ENCODE measurements at regions not wholly inside any gene's neighbourhood (a gene's known extent, or its start where the extent isn't known, plus 50 kb on each side); places are given as distances from the start of the nearest gene placed in this dataset.
"Not testable (repeated sequence)": the region's sequence is repeated elsewhere in the genome, so short reads cannot be mapped to it uniquely, and the experiment has no call there.

- no peaks in the 10 kb centered on the region for H3K36me3 Mint-ChIP-seq (ENCODE audit: insufficient read depth, unreplicated experiment)
- DNase-seq, result no peak
- TF ChIP-seq CTCF (IDR thresholded peaks at IDR 0.05; ENCODE audit: unreplicated experiment), result no peak
- H3K27ac Mint-ChIP-seq (ENCODE audit: unreplicated experiment), result no peak overlapping the region
- H3K4me3 Mint-ChIP-seq (ENCODE audit: low read depth, unreplicated experiment), result no peak overlapping the region
- no peaks in the 10 kb centered on the region for H3K4me1 Mint-ChIP-seq (ENCODE audit: low read depth, unreplicated experiment)
- intact Hi-C loops (cut with micrococcal nuclease; ENCODE audit: unreplicated experiment), result no loop called here
- CTCF ChIA-PET, result no interaction called here
- no TSS peak for BruUV-seq (replicated peaks)
- H3K27me3 Mint-ChIP-seq (ENCODE audit: unreplicated experiment), result peaks cover 18% of the 10 kb centered on the region
- peaks cover 8% of the 10 kb centered on the region for H3K9me3 Mint-ChIP-seq (ENCODE audit: low read depth, unreplicated experiment)
These were observed 211.4 kb downstream of the COPRS start for GRCh38 chr17:31647661-31648060.

DNA sequence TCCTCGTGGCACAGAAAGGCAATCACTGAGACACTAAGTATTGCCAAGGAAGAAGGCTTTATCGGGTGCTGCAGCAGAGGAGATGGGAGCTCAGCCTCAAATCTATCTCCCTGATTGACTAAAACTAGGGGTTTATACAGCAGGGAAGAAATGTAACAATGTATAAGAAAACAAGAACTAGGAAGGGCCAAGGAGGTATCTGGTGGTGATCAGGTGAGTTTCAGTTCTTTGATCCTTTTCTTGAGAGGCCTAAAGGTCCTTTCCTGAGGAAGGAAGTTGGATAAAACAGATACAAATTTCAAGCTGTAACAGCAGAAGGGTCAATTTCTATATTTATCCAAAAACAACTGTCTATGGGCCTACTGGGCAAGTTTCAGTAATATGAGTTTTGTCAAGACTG is 212.4 kb downstream of the COPRS start:
- Mint-ChIP-seq H3K27ac (ENCODE audit: unreplicated experiment) (no peak overlapping the region), H3K9me3 (ENCODE audit: low read depth, unreplicated experiment) (peaks cover 8% of the 10 kb centered on the region), H3K36me3 (ENCODE audit: insufficient read depth, unreplicated experiment) (no peaks in the 10 kb centered on the region), H3K4me1 (ENCODE audit: low read depth, unreplicated experiment) (no peaks in the 10 kb centered on the region), H3K27me3 (ENCODE audit: unreplicated experiment) (peaks cover 8% of the 10 kb centered on the region), H3K4me3 (ENCODE audit: low read depth, unreplicated experiment) (no peak overlapping the region)
- CTCF ChIA-PET, result no interaction called here
- BruUV-seq (replicated peaks), result no TSS peak
- no peak for DNase-seq
- intact Hi-C loops (cut with micrococcal nuclease; ENCODE audit: unreplicated experiment), result no loop called here
- TF ChIP-seq CTCF (IDR thresholded peaks at IDR 0.05; ENCODE audit: unreplicated experiment), result no peak

GRCh38 chr17:31645351-31645750 is 213.7 kb downstream of the COPRS start:
- CTCF ChIA-PET, result no interaction called here

DNA sequence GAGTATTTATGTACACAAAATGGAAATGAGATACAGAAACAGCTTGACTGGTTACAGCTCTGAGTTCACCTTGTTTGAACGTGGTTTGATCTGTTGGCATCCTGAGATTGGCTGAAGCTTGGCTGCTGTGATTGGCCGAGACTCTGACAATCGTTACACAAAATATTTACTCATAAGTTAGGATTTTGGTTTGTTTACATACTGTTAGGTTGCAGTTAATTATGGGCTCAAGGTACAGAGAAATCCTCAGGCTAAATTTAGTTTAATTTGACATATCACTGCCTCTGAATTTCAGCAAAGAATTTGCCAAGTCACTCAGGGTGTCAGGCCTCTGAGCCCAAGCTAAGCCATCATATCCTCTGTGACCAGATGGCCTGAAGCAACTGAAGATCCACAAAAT is 227.3 kb downstream of the COPRS start:
- BruUV-seq (replicated peaks), result no TSS peak
- Mint-ChIP-seq H3K9me3 (ENCODE audit: low read depth, unreplicated experiment) (peaks cover under 1% of the 10 kb centered on the region), H3K27me3 (ENCODE audit: unreplicated experiment) (peaks cover 13% of the 10 kb centered on the region), H3K36me3 (ENCODE audit: insufficient read depth, unreplicated experiment) (no peaks in the 10 kb centered on the region), H3K27ac (ENCODE audit: unreplicated experiment) (no peak overlapping the region), H3K4me3 (ENCODE audit: low read depth, unreplicated experiment) (no peak overlapping the region), H3K4me1 (ENCODE audit: low read depth, unreplicated experiment) (peaks cover 8% of the 10 kb centered on the region)
- TF ChIP-seq CTCF (IDR thresholded peaks at IDR 0.05; ENCODE audit: unreplicated experiment), result no peak
- CTCF ChIA-PET, result no interaction called here
- no peak for DNase-seq
- intact Hi-C loops (cut with micrococcal nuclease; ENCODE audit: unreplicated experiment), result no loop called here

More at GRCh38 chr17:31645351-31645750, 213.7 kb downstream of the COPRS start:
- H3K4me3 Mint-ChIP-seq (ENCODE audit: low read depth, unreplicated experiment), result no peak overlapping the region
- intact Hi-C loops (cut with micrococcal nuclease; ENCODE audit: unreplicated experiment), result no loop called here
- no TSS peak for BruUV-seq (replicated peaks)
- H3K27me3 Mint-ChIP-seq (ENCODE audit: unreplicated experiment), result no peaks in the 10 kb centered on the region
- H3K9me3 Mint-ChIP-seq (ENCODE audit: low read depth, unreplicated experiment), result peaks cover 8% of the 10 kb centered on the region
- no peak for DNase-seq
- no peak overlapping the region for H3K27ac Mint-ChIP-seq (ENCODE audit: unreplicated experiment)
- no peaks in the 10 kb centered on the region for H3K4me1 Mint-ChIP-seq (ENCODE audit: low read depth, unreplicated experiment)
- TF ChIP-seq CTCF (IDR thresholded peaks at IDR 0.05; ENCODE audit: unreplicated experiment), result no peak
- H3K36me3 Mint-ChIP-seq (ENCODE audit: insufficient read depth, unreplicated experiment), result no peaks in the 10 kb centered on the region

- H3K9me3 Mint-ChIP-seq (ENCODE audit: low read depth, unreplicated experiment); H3K4me3 Mint-ChIP-seq (ENCODE audit: low read depth, unreplicated experiment); H3K27ac Mint-ChIP-seq (ENCODE audit: unreplicated experiment); H3K4me1 Mint-ChIP-seq (ENCODE audit: low read depth, unreplicated experiment); CTCF ChIA-PET; DNase-seq; intact Hi-C loops (cut with micrococcal nuclease; ENCODE audit: unreplicated experiment); H3K36me3 Mint-ChIP-seq (ENCODE audit: insufficient read depth, unreplicated experiment); BruUV-seq (replicated peaks): not testable (repeated sequence)
- peaks cover 13% of the 10 kb centered on the region for H3K27me3 Mint-ChIP-seq (ENCODE audit: unreplicated experiment)
These were observed 228.2 kb downstream of the COPRS start for GRCh38 chr17:31630866-31631265.
